ENCODE measurements at regions not wholly inside any gene's neighbourhood (a gene's known extent, or its start where the extent isn't known, plus 50 kb on each side); places are given as distances from the start of the nearest gene placed in this dataset.

DNA sequence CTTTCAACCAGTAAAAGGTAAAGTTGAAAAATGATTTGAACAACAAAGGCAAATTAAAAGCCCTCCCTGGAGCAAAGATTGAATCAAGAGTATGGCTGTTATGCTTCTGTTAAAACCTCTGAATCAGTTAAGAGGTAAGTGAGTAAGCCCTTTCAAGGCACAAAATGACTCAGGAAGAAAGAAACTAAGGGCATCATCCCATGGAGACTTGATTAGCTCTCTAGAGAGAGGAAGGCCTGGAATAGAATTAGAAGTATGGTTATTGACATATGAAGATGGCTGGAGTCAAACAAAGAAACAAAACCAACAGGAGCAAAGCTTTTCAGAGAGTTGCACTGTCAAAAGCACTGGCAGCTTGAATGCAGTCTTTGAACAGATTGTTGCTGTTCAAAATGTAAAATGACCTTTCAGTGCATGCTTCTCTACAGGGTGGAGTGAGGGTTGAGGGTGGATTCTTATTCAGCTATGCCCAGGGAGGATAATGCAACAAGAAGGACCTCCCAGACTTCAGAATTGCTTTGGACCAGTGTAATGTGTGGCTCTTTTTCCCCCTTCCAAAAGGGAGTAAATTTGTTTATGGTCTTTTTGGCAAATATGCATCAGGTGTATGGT, 365.5 kb downstream of the GBA3 start:
- TF ChIP-seq, protein P1, sequence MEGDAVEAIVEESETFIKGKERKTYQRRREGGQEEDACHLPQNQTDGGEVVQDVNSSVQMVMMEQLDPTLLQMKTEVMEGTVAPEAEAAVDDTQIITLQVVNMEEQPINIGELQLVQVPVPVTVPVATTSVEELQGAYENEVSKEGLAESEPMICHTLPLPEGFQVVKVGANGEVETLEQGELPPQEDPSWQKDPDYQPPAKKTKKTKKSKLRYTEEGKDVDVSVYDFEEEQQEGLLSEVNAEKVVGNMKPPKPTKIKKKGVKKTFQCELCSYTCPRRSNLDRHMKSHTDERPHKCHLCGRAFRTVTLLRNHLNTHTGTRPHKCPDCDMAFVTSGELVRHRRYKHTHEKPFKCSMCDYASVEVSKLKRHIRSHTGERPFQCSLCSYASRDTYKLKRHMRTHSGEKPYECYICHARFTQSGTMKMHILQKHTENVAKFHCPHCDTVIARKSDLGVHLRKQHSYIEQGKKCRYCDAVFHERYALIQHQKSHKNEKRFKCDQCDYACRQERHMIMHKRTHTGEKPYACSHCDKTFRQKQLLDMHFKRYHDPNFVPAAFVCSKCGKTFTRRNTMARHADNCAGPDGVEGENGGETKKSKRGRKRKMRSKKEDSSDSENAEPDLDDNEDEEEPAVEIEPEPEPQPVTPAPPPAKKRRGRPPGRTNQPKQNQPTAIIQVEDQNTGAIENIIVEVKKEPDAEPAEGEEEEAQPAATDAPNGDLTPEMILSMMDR (IDR thresholded peaks at IDR 0.05; ENCODE audit: insufficient read depth, low read length), result no peak
- H3K4me3 ChIP-seq (ENCODE audit: low read depth, low read length), result no peak overlapping the region
- DNase-seq (ENCODE audit: low read depth), result no peak

GRCh38 chr4:23041501-23041900, 348.8 kb downstream of the GBA3 start:
- H3K4me3 ChIP-seq (ENCODE audit: low read depth, low read length), result no peak overlapping the region
- DNase-seq (ENCODE audit: low read depth), result no peak
- TF ChIP-seq, protein P1 (IDR thresholded peaks at IDR 0.05; ENCODE audit: insufficient read depth, low read length), result no peak

- DNase-seq (ENCODE audit: low read depth), result no peak
- TF ChIP-seq, protein P1 (IDR thresholded peaks at IDR 0.05; ENCODE audit: insufficient read depth, low read length), result no peak
- H3K4me3 ChIP-seq (ENCODE audit: low read depth, low read length), result no peak overlapping the region
These were observed 347.8 kb downstream of the GBA3 start for GRCh38 chr4:23040539-23040938.

DNA sequence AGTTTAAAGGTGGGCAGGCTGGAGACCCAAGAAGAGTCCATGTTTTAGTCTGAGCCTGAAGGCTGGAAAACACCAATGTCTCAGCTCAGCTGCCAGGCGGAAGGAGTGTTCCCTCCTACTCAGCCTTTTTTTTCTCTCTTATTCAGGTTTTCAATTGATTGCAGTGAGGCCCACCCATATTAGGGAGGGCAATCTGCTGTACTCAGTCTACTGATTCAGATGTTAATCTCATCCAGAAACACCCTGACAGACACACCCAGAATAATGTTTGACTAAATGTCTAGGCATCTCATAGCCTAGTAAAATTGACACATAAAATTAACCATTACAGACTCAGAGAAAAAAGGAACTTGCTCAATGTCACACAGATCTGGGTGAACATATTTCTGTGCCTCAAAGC, 347.1 kb downstream of the GBA3 start:
- TF ChIP-seq, protein P1 (IDR thresholded peaks at IDR 0.05; ENCODE audit: insufficient read depth, low read length), result no peak
- no peak for DNase-seq (ENCODE audit: low read depth)
- no peak overlapping the region for H3K4me3 ChIP-seq (ENCODE audit: low read depth, low read length)

- no peak for DNase-seq (ENCODE audit: low read depth)
- TF ChIP-seq, protein P1 (IDR thresholded peaks at IDR 0.05; ENCODE audit: insufficient read depth, low read length), result no peak
- H3K4me3 ChIP-seq (ENCODE audit: low read depth, low read length), result no peak overlapping the region
These were observed 346.1 kb downstream of the GBA3 start for GRCh38 chr4:23038626-23039491.

- TF ChIP-seq, protein P1 (IDR thresholded peaks at IDR 0.05; ENCODE audit: insufficient read depth, low read length), result no peak
- H3K4me3 ChIP-seq (ENCODE audit: low read depth, low read length), result no peak overlapping the region
- DNase-seq (ENCODE audit: low read depth), result no peak
These were observed 344.3 kb downstream of the GBA3 start for GRCh38 chr4:23036921-23037495.
